H1 (cell line): ENCODE measurements at regions not wholly inside any gene's neighbourhood (a gene's known extent, or its start where the extent isn't known, plus 50 kb on each side); places are given as distances from the start of the nearest gene placed in this dataset.

ENCODE experiments used
- EZH2 ChIP-seq: fragments of 200-600 bp; sonication (generic); IDR thresholded peaks from 2 replicates; pipeline ENCODE4 v1.7.1; 2012; ENCODE audit warnings: low read depth, mild to moderate bottlenecking, moderate library complexity, low read length, inconsistent platforms; ENCODE audit not compliant: severe bottlenecking
- HDAC2 ChIP-seq, 2 experiments: fragments of 300-600 bp in 1 of 2; sonication (generic) in 1 of 2; IDR thresholded peaks; 2 replicates each; pipeline ENCODE4 v1.6.1; 2011 to 2012; ENCODE audit warnings: low read depth in 2 of 2, low read length in 2 of 2, mild to moderate bottlenecking in 2 of 2, moderate library complexity in 2 of 2, borderline replicate concordance in 1 of 2, inconsistent platforms in 1 of 2
- HDAC6 ChIP-seq: IDR thresholded peaks from one replicate; pipeline ENCODE4 v1.7.1; 2012; ENCODE audit warnings: low read depth, mild to moderate bottlenecking, inconsistent platforms, low read length, moderate library complexity
- MAX ChIP-seq: IDR thresholded peaks from 2 replicates; pipeline ENCODE4 v1.6.1; 2012; ENCODE audit warnings: inconsistent platforms
- POLR2A ChIP-seq, 2 experiments: IDR thresholded peaks; 1 replicate in 1 of 2; 2 replicates in 1 of 2; pipeline ENCODE4 v1.6.1; 2011; ENCODE audit warnings: low read depth in 2 of 2, low read length in 2 of 2, mild to moderate bottlenecking in 2 of 2; ENCODE audit errors: control extremely low read depth in 1 of 2
- SP4 ChIP-seq: IDR thresholded peaks from 2 replicates; pipeline ENCODE4 v1.6.1; 2012; ENCODE audit warnings: low read length, inconsistent platforms
- TF ChIP-seq, protein P1 (sequence below): IDR thresholded peaks from 2 replicates; pipeline ENCODE4 v1.6.1; 2011; ENCODE audit warnings: low read length, improper control_type of control experiment
- TF ChIP-seq, protein P2 (sequence below), 3 experiments: IDR thresholded peaks; 1 replicate in 2 of 3; 2 replicates in 1 of 3; pipeline versions ENCODE4 v1.5.1 to v1.6.1; 2011; ENCODE audit warnings: low read length in 3 of 3, mild to moderate bottlenecking in 3 of 3, inconsistent platforms in 2 of 3, low read depth in 1 of 3, moderate library complexity in 1 of 3; ENCODE audit not compliant: insufficient read depth in 1 of 3; ENCODE audit errors: control extremely low read depth in 1 of 3

- TF ChIP-seq POLR2A (IDR thresholded peaks at IDR 0.05; ENCODE audit: control extremely low read depth in 1 of 2, low read depth in 2 of 2, low read length in 2 of 2), result no peak
- no peak for TF ChIP-seq SP4
- TF ChIP-seq, protein P1, sequence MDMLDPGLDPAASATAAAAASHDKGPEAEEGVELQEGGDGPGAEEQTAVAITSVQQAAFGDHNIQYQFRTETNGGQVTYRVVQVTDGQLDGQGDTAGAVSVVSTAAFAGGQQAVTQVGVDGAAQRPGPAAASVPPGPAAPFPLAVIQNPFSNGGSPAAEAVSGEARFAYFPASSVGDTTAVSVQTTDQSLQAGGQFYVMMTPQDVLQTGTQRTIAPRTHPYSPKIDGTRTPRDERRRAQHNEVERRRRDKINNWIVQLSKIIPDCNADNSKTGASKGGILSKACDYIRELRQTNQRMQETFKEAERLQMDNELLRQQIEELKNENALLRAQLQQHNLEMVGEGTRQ, result no peak
- TF ChIP-seq, protein P2, sequence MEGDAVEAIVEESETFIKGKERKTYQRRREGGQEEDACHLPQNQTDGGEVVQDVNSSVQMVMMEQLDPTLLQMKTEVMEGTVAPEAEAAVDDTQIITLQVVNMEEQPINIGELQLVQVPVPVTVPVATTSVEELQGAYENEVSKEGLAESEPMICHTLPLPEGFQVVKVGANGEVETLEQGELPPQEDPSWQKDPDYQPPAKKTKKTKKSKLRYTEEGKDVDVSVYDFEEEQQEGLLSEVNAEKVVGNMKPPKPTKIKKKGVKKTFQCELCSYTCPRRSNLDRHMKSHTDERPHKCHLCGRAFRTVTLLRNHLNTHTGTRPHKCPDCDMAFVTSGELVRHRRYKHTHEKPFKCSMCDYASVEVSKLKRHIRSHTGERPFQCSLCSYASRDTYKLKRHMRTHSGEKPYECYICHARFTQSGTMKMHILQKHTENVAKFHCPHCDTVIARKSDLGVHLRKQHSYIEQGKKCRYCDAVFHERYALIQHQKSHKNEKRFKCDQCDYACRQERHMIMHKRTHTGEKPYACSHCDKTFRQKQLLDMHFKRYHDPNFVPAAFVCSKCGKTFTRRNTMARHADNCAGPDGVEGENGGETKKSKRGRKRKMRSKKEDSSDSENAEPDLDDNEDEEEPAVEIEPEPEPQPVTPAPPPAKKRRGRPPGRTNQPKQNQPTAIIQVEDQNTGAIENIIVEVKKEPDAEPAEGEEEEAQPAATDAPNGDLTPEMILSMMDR (IDR thresholded peaks at IDR 0.05; ENCODE audit: control extremely low read depth in 1 of 3, insufficient read depth in 1 of 3, low read depth in 1 of 3, low read length in 3 of 3), result no peak
- no peak for TF ChIP-seq MAX
- TF ChIP-seq EZH2, result no peak
- no peak for TF ChIP-seq HDAC6
- no peak for TF ChIP-seq HDAC2 (IDR thresholded peaks at IDR 0.05; ENCODE audit: borderline replicate concordance in 1 of 2, low read depth in 2 of 2, low read length in 2 of 2)
These were observed 530.3 kb downstream of the MATN1 start for GRCh38 chr1:30192969-30193630.
